Heart right ventricle (tissue), 16 donors: ENCODE measurements at regions not wholly inside any gene's neighbourhood (a gene's known extent, or its start where the extent isn't known, plus 50 kb on each side); places are given as distances from the start of the nearest gene placed in this dataset.

Source experiments
- ATAC-seq, 8 donors: fragments of 200-7000 bp; cut with Tn5 transposase; one replicate each; pipeline ENCODE4 v1.9.1; 2020; ENCODE audit warnings: mild to moderate bottlenecking in 8 of 8, moderate library complexity in 8 of 8, moderate number of reproducible peaks in 1 of 8
- DNase-seq, 2 donors: peaks; one replicate each; pipeline ENCODE4 v3.0.0-alpha.2; 2020
- H3K27ac ChIP-seq, 10 donors: fragments of 200-600 bp; sonication (generic) in 2 of 10; one replicate each; pipeline versions ENCODE4 v1.5.0 to v1.8.0; 2020 to 2022; ENCODE audit warnings: mild to moderate bottlenecking in 3 of 10
- H3K27me3 ChIP-seq, 7 donors: fragments of 200-600 bp; one replicate each; pipeline ENCODE4 v1.8.0; 2021 to 2022; ENCODE audit warnings: mild to moderate bottlenecking in 2 of 7
- H3K36me3 ChIP-seq, 9 donors: fragments of 200-600 bp; sonication (generic) in 1 of 9; one replicate each; pipeline versions ENCODE4 v1.5.0 to v1.8.0; 2020 to 2022; ENCODE audit warnings: mild to moderate bottlenecking in 2 of 9
- H3K4me1 ChIP-seq, 9 donors: fragments of 200-600 bp; sonication (generic) in 1 of 9; one replicate each; pipeline versions ENCODE4 v1.5.0 to v1.8.0; 2020 to 2022; ENCODE audit warnings: mild to moderate bottlenecking in 4 of 9
- H3K4me3 ChIP-seq, 10 donors: fragments of 200-600 bp; sonication (generic) in 2 of 10; one replicate each; pipeline versions ENCODE4 v1.5.0 to v1.8.0; 2020 to 2022; ENCODE audit warnings: mild to moderate bottlenecking in 7 of 10, moderate library complexity in 2 of 10
- H3K9me3 ChIP-seq, 11 donors: fragments of 200-600 bp in 10 of 11; sonication (generic) in 2 of 11; one replicate each; pipeline versions ENCODE4 v1.5.0 to v1.8.0; 2013 to 2022; ENCODE audit warnings: mild to moderate bottlenecking in 2 of 11, control low read depth in 1 of 11, moderate library complexity in 1 of 11
- CTCF ChIP-seq, 9 donors: fragments of 200-600 bp; sonication (generic) in 2 of 9; IDR thresholded peaks; one replicate each; pipeline versions ENCODE4 v1.5.0 to v1.8.0; 2021 to 2022; ENCODE audit warnings: antibody characterized with exemption in 9 of 9, mild to moderate bottlenecking in 5 of 9, moderate library complexity in 1 of 9
- WGBS, 2 donors: extraction: QIAGEN DNeasy Blood & Tissue Kit; methylation state at CpG; one replicate each; pipeline ENCODE4 v1.1.7; 2013; ENCODE audit warnings: inconsistent platforms in 1 of 2; 5-methylcytosine and 5-hydroxymethylcytosine counted together
- intact Hi-C, 10 donors: fragments of 100-400 bp; cut with DNase I; formaldehyde crosslinking; loops; one replicate each; pipeline versions ENCODE4 v1.11.1 to v1.14.2; 2022
- donor health status: Arrhythmogenic right ventricular cardiomyopathy.
- donor health status: ischemic (EF 13 %, LVEDD 7.1; RV severe dilation, severe dysfunction).
- donor health status: healthy with polysubstance abuse.
- donor health status: DM: no; HTN: yes; CAD: no.
- donor health status: DM: no; HTN: no; CAD: no.
- donor health status: ischemic (EF 25% LVEDD 6.9; RV normal size, moderate dysfunction).
- donor health status: ischemic (EF 25% LVEDD 5.7; RV mildly dilated, moderate dysfunction).
- donor health status: healthy.
- donor health status: DM: yes; HTN: yes; CAD: no.
- donor health status: Ischemic cardiomyopathy.
- donor health status: ischemic (EF 35%, LVEDD 5.7; RV mildly dilated, moderate dysfunction).
- donor health status: nonischemic (EF 11% LVEDD 7.7; RV severe dilation, severe dysfunction).
- donor health status: DM: yes; HTN: yes; CAD: no.
- donor health status: PGD.
- donor health status: ischemic (EF 29% LVEDD 5.4; RV normal size, mild dysfunction).
- donor health status: nonischemic (EF 23%, LVEDD 6.1; RV moderate dilation, normal function).

GRCh38 chr22:27690599-27690998 lies 111.0 kb downstream of the MN1 start:
- intact Hi-C loops, result no loop called here
- ATAC-seq (no peak), DNase-seq (no peak)
- H3K27ac ChIP-seq, result no peak overlapping the region
- H3K4me3 ChIP-seq, result no peak overlapping the region
- H3K27me3 ChIP-seq, result no peaks in the 10 kb centered on the region
- 83 to 87% methylated on average over 3 of the region's 3 CpGs for WGBS, 2 donors
- H3K4me1 ChIP-seq, result peaks cover 2 to 18% (median 16%) of the 10 kb centered on the region in 9 donors
- H3K36me3 ChIP-seq, result no peaks in the 10 kb centered on the region
- TF ChIP-seq CTCF (IDR thresholded peaks at IDR 0.05), result no peak
- H3K9me3 ChIP-seq, result peaks cover 0 to 15% (median 0%) of the 10 kb centered on the region in 11 donors

- Histone ChIP-seq H3K27ac (no peak overlapping the region), H3K4me1 (peaks cover 0 to 4% (median under 1%) of the 10 kb centered on the region in 9 donors), H3K4me3 (no peak overlapping the region), H3K36me3 (no peaks in the 10 kb centered on the region), H3K9me3 (peaks cover 0 to 19% (median 0%) of the 10 kb centered on the region in 11 donors), H3K27me3 (no peaks in the 10 kb centered on the region)
- intact Hi-C loops, result no loop called here
- no peak for TF ChIP-seq CTCF (IDR thresholded peaks at IDR 0.05)
- ATAC-seq (no peak), DNase-seq (no peak)
- WGBS, 2 donors, result 77 to 88% methylated on average over 4 of the region's 4 CpGs
Measured at GRCh38 chr22:27692243-27692642, 109.3 kb downstream of the MN1 start.

GRCh38 chr22:27695925-27696324 lies 105.6 kb downstream of the MN1 start:
- ATAC-seq, result no peak
- WGBS, 2 donors, result 64 to 76% methylated on average over 3 of the region's 3 CpGs
- intact Hi-C loops, result no loop called here

GRCh38 chr22:27697888-27698287 lies 103.7 kb downstream of the MN1 start:
- TF ChIP-seq CTCF (IDR thresholded peaks at IDR 0.05), result no peak
- Histone ChIP-seq H3K4me1 (no peaks in the 10 kb centered on the region), H3K36me3 (no peaks in the 10 kb centered on the region), H3K27ac (no peak overlapping the region), H3K27me3 (no peaks in the 10 kb centered on the region), H3K4me3 (no peak overlapping the region), H3K9me3 (peaks cover 0 to 28% (median 0%) of the 10 kb centered on the region in 11 donors)
- intact Hi-C loops, result no loop called here
- DNase-seq (no peak), ATAC-seq (no peak)
- WGBS, 2 donors, result 86% methylated on average over 8 of the region's 8 CpGs

More at GRCh38 chr22:27695925-27696324, 105.6 kb downstream of the MN1 start:
- no peak overlapping the region for H3K4me3 ChIP-seq
- no peak overlapping the region for H3K27ac ChIP-seq
- no peaks in the 10 kb centered on the region for H3K36me3 ChIP-seq
- no peak for DNase-seq
- TF ChIP-seq CTCF (IDR thresholded peaks at IDR 0.05), result no peak
- H3K4me1 ChIP-seq, result no peaks in the 10 kb centered on the region
- H3K9me3 ChIP-seq, result peaks cover 0 to 17% (median 0%) of the 10 kb centered on the region in 11 donors
- no peaks in the 10 kb centered on the region for H3K27me3 ChIP-seq
